ENCODE measurements at regions not wholly inside any gene's neighbourhood (a gene's known extent, or its start where the extent isn't known, plus 50 kb on each side); places are given as distances from the start of the nearest gene placed in this dataset.

GRCh38 chr1:4424766-4425165 lies 229.6 kb upstream of the AJAP1 start:
- no peak for DNase-seq (ENCODE audit: low read depth in 1 of 2, low spot score in 2 of 2)
- Histone ChIP-seq H3K4me3 (no peak overlapping the region), H3K27ac (no peak overlapping the region), H3K36me3 (no peaks in the 10 kb centered on the region), H3K27me3 (replicated peaks) (no peaks in the 10 kb centered on the region), H3K9me3 (replicated peaks) (peaks cover 40% of the 10 kb centered on the region), H3K4me1 (replicated peaks) (no peaks in the 10 kb centered on the region)

DNA sequence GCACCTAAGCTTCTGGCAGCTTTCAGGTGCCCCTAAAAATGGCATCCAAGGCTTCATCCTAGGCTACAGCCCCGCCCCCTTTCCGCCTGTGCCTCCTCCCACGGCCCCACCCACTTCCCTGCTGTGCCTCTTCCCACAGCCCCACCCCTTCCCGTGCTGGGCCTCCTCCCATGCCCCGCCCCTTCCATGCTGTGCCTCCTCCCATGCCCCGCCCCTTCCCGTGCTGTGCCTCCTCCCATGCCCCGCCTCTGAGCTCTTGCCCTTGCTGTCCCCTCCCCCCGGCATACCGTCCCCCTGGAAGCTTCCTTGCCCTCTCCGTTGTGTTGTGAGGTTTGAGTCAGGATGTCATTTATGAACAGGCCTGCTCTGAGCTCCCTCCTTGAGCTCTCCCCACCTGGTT lies 228.5 kb upstream of the AJAP1 start:
- no peak overlapping the region for H3K27ac ChIP-seq
- no peaks in the 10 kb centered on the region for H3K4me1 ChIP-seq (replicated peaks)
- DNase-seq (ENCODE audit: low read depth in 1 of 2, low spot score in 2 of 2), result no peak
- peaks cover 40% of the 10 kb centered on the region for H3K9me3 ChIP-seq (replicated peaks)
- no peaks in the 10 kb centered on the region for H3K27me3 ChIP-seq (replicated peaks)
- H3K4me3 ChIP-seq, result no peak overlapping the region
- H3K36me3 ChIP-seq, result no peaks in the 10 kb centered on the region

DNA sequence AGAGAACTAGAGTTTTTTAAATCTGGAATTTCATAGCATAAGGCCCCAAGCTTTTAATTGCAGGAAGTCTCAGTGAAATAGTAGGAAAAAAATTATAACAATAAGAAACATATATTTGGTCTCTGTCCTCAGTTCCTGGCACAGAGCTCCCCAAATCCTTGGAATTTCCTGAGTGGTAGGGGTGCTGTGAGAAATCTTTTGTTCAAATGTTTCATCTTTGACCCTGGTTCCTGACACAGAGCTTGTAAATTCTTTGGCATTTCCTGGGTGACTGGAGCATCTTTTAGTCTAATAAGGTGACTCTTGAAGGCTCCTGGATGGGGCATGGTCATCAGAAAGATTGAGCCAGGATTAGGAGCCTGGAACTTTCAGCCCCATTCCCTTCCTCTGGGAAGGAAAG lies 225.7 kb upstream of the AJAP1 start:
- Histone ChIP-seq H3K27ac (no peak overlapping the region), H3K4me1 (replicated peaks) (no peaks in the 10 kb centered on the region), H3K9me3 (replicated peaks) (peaks cover 23% of the 10 kb centered on the region), H3K27me3 (replicated peaks) (no peaks in the 10 kb centered on the region), H3K4me3 (no peak overlapping the region), H3K36me3 (no peaks in the 10 kb centered on the region)
- DNase-seq (ENCODE audit: low read depth in 1 of 2, low spot score in 2 of 2), result no peak

DNA sequence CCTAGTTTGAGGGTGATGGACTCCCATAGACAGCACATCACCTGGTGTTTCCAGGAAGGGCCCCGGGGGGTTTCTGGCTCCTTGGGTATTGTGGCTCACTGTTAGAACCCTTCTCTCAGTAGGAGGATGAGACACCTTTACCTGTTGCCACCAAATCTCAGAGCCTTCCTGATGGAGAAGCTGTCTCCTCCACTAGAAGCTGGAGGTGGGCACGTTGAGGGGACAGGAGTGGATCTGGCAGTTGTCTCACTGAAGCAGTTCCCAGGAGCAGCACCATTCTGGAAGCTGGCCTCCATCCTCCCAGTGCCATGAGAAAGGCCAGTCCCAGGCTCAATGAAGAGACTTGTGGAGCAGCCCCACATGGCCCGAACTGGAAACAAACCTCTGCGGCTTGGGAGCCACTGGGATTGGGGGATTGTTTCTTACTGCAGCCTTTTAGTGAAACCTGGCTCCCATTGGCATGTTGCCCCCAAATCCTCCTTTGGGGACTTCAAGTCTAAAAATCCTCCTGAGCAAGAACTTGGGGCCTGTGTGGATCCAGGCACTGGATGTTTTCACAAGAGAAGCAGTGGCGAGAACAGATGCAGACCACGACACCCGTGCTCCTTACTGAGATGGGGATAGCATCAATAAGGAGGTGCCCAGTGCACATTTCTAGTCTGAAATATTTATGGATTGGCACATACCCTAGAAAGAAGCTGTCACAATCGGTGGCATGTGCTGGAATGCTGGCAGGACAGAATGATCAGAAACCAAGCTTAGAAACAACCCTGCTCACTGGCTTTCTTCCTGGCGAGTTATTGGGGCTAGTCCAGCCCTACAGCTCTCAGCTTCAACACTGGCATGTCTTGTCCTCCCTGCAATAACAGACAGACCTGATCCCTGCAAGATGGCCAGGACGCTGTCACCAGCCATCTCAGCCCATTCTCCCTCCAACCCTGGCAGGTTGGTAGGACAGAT lies 223.7 kb upstream of the AJAP1 start:
- Histone ChIP-seq H3K9me3 (replicated peaks) (peaks cover 19% of the 10 kb centered on the region), H3K36me3 (no peaks in the 10 kb centered on the region), H3K4me3 (no peak overlapping the region), H3K27me3 (replicated peaks) (no peaks in the 10 kb centered on the region), H3K4me1 (replicated peaks) (no peaks in the 10 kb centered on the region), H3K27ac (no peak overlapping the region)
- DNase-seq (ENCODE audit: low read depth in 1 of 2, low spot score in 2 of 2), result no peak

DNA sequence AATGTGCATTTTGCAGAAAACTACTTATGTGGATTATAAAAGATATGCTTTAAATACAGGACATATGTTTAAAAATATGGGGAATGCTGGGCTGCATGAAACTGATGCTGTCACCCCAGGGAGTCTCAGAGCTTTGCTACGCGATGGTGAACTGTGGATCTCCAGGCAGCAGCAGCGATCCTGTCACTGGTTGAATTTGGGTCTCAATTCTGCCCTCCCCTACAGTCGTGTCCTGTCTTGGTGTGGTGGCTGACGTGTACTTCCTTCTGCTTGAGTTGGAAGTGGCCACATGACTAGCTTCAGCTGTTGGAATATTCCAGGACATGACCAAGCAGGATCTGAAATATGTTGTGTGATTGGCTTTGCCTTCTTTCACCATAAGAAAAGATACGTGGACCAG lies 222.9 kb upstream of the AJAP1 start:
- Histone ChIP-seq H3K27me3 (replicated peaks) (no peaks in the 10 kb centered on the region), H3K9me3 (replicated peaks) (peaks cover 22% of the 10 kb centered on the region), H3K4me3 (no peak overlapping the region), H3K36me3 (no peaks in the 10 kb centered on the region), H3K27ac (no peak overlapping the region), H3K4me1 (replicated peaks) (no peaks in the 10 kb centered on the region)
- no peak for DNase-seq (ENCODE audit: low read depth in 1 of 2, low spot score in 2 of 2)

DNA sequence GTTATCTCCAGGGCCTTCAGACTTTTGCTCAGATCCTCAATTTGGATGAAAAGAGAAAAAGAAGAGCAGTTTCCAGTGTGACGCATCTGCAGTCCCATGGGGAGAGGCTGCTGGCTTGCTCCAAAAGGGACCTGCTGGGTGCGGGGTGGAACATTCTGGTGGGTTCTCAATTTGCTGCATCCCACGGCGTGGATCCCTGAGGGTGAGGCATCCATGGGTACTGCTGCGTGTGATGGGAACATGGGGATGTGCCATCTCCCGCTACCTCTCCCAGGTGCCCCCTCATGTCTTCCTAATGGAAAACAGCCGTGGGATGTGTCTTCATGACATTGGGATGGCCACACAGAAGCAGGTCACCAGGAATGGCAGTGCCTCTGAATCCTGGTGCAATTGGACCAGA lies 221.3 kb upstream of the AJAP1 start:
- Histone ChIP-seq H3K27ac (no peak overlapping the region), H3K4me3 (no peak overlapping the region), H3K36me3 (no peaks in the 10 kb centered on the region), H3K4me1 (replicated peaks) (no peaks in the 10 kb centered on the region), H3K9me3 (replicated peaks) (peaks cover 8% of the 10 kb centered on the region), H3K27me3 (replicated peaks) (no peaks in the 10 kb centered on the region)
- no peak for DNase-seq (ENCODE audit: low read depth in 1 of 2, low spot score in 2 of 2)

- no peak for DNase-seq (ENCODE audit: low read depth in 1 of 2, low spot score in 2 of 2)
- Histone ChIP-seq H3K27me3 (replicated peaks) (no peaks in the 10 kb centered on the region), H3K4me1 (replicated peaks) (no peaks in the 10 kb centered on the region), H3K4me3 (no peak overlapping the region), H3K36me3 (no peaks in the 10 kb centered on the region), H3K27ac (no peak overlapping the region), H3K9me3 (replicated peaks) (no peaks in the 10 kb centered on the region)
Observed at GRCh38 chr1:4444086-4444485, 210.3 kb upstream of the AJAP1 start.

GRCh38 chr1:4447778-4448420 lies 206.5 kb upstream of the AJAP1 start:
- peaks cover 5% of the 10 kb centered on the region; the same call in 1 of the 2 replicates for H3K9me3 ChIP-seq (replicated peaks)
- no peak overlapping the region for H3K27ac ChIP-seq
- no peaks in the 10 kb centered on the region for H3K27me3 ChIP-seq (replicated peaks)
- DNase-seq (ENCODE audit: low read depth in 1 of 2, low spot score in 2 of 2), result no peak
- H3K36me3 ChIP-seq, result no peaks in the 10 kb centered on the region
- no peaks in the 10 kb centered on the region for H3K4me1 ChIP-seq (replicated peaks)
- no peak overlapping the region for H3K4me3 ChIP-seq

- H3K27me3 ChIP-seq (replicated peaks), result no peaks in the 10 kb centered on the region
- no peak for DNase-seq (ENCODE audit: low read depth in 1 of 2, low spot score in 2 of 2)
- H3K9me3 ChIP-seq (replicated peaks), result peaks cover 11% of the 10 kb centered on the region
Observed at GRCh38 chr1:4449972-4450371, 204.4 kb upstream of the AJAP1 start.

GRCh38 chr1:4452701-4453100 lies 201.7 kb upstream of the AJAP1 start:
- no peak overlapping the region for H3K4me3 ChIP-seq
- H3K9me3 ChIP-seq (replicated peaks), result peaks cover 11% of the 10 kb centered on the region

More at GRCh38 chr1:4449972-4450371, 204.4 kb upstream of the AJAP1 start:
- no peak overlapping the region for H3K27ac ChIP-seq
- no peaks in the 10 kb centered on the region for H3K4me1 ChIP-seq (replicated peaks)
- no peak overlapping the region for H3K4me3 ChIP-seq
- no peaks in the 10 kb centered on the region for H3K36me3 ChIP-seq

GRCh38 chr1:4460052-4460451 lies 194.4 kb upstream of the AJAP1 start:
- no peak for DNase-seq (ENCODE audit: low read depth in 1 of 2, low spot score in 2 of 2)
- H3K27me3 ChIP-seq (replicated peaks), result no peaks in the 10 kb centered on the region
- no peak overlapping the region for H3K27ac ChIP-seq
- H3K4me1 ChIP-seq (replicated peaks), result no peaks in the 10 kb centered on the region
- peaks cover 20% of the 10 kb centered on the region for H3K9me3 ChIP-seq (replicated peaks)
- no peak overlapping the region for H3K4me3 ChIP-seq
- H3K36me3 ChIP-seq, result no peaks in the 10 kb centered on the region

More at GRCh38 chr1:4452701-4453100, 201.7 kb upstream of the AJAP1 start:
- no peak for DNase-seq (ENCODE audit: low read depth in 1 of 2, low spot score in 2 of 2)
- Histone ChIP-seq H3K36me3 (no peaks in the 10 kb centered on the region), H3K27ac (no peak overlapping the region), H3K27me3 (replicated peaks) (no peaks in the 10 kb centered on the region), H3K4me1 (replicated peaks) (no peaks in the 10 kb centered on the region)

DNA sequence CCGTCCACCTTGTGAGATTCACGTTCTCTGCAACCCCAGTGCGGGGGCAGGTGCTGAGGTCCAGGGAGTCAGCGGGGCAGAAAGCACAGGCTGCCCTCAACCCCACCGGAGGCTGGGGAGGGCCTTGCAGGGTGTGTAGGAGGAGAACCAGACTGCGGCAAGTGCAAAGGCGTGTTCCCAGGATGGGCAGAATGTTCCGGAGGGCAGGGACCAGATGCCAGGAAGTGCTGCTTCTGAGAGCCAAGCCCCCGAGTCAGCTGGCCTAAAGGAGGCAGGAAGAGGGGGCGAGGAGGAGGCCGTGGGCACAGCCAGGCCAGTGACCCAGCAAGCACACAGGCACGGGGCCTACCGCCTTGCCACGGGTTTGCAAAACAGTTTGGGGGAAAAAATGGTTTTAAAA lies 193.8 kb upstream of the AJAP1 start:
- DNase-seq (ENCODE audit: low read depth in 1 of 2, low spot score in 2 of 2), result no peak
- Histone ChIP-seq H3K27me3 (replicated peaks) (no peaks in the 10 kb centered on the region), H3K4me1 (replicated peaks) (no peaks in the 10 kb centered on the region), H3K36me3 (no peaks in the 10 kb centered on the region), H3K9me3 (replicated peaks) (peaks cover 23% of the 10 kb centered on the region), H3K4me3 (no peak overlapping the region), H3K27ac (no peak overlapping the region)

GRCh38 chr1:4461726-4462290 lies 192.6 kb upstream of the AJAP1 start:
- Histone ChIP-seq H3K9me3 (replicated peaks) (peaks cover 23% of the 10 kb centered on the region), H3K4me1 (replicated peaks) (no peaks in the 10 kb centered on the region), H3K27ac (no peak overlapping the region), H3K4me3 (no peak overlapping the region), H3K36me3 (no peaks in the 10 kb centered on the region), H3K27me3 (replicated peaks) (no peaks in the 10 kb centered on the region)
- DNase-seq (ENCODE audit: low read depth in 1 of 2, low spot score in 2 of 2), result no peak

- H3K9me3 ChIP-seq (replicated peaks), result peaks cover 23% of the 10 kb centered on the region
- no peak for DNase-seq (ENCODE audit: low read depth in 1 of 2, low spot score in 2 of 2)
- H3K27ac ChIP-seq, result no peak overlapping the region
- H3K36me3 ChIP-seq, result no peaks in the 10 kb centered on the region
- H3K4me1 ChIP-seq (replicated peaks), result no peaks in the 10 kb centered on the region
- H3K4me3 ChIP-seq, result no peak overlapping the region
- no peaks in the 10 kb centered on the region for H3K27me3 ChIP-seq (replicated peaks)
Observed at GRCh38 chr1:4462831-4463484, 191.5 kb upstream of the AJAP1 start.
